Activated CD4-positive, alpha-beta T cell treated with anti-CD3 and anti-CD28 coated beads for 1 hour (primary cell): ENCODE measurements at regions not wholly inside any gene's neighbourhood (a gene's known extent, or its start where the extent isn't known, plus 50 kb on each side); places are given as distances from the start of the nearest gene placed in this dataset.

Experiments used
- DNase-seq: peaks from one replicate; pipeline ENCODE4 v3.0.0-alpha.2; 2020

GRCh38 chr16:85188822-85189672 lies 76.8 kb upstream of the CIBAR2 start:
- DNase-seq = no peak

GRCh38 chr16:85190572-85190971 lies 78.3 kb upstream of the CIBAR2 start:
- no peak for DNase-seq

GRCh38 chr16:85191341-85191965 lies 79.2 kb upstream of the CIBAR2 start:
- no peak for DNase-seq

GRCh38 chr16:85192238-85193114 lies 80.2 kb upstream of the CIBAR2 start:
- DNase-seq = no peak

GRCh38 chr16:85193115-85193493 lies 80.8 kb upstream of the CIBAR2 start:
- no peak for DNase-seq

- DNase-seq = no peak
Measured at GRCh38 chr16:85193876-85194275, 81.6 kb upstream of the CIBAR2 start.

GRCh38 chr16:85194307-85195270 lies 82.3 kb upstream of the CIBAR2 start:
- no peak for DNase-seq

GRCh38 chr16:85195271-85195647 lies 83.0 kb upstream of the CIBAR2 start:
- no peak for DNase-seq

GRCh38 chr16:85195900-85196772 lies 83.9 kb upstream of the CIBAR2 start:
- DNase-seq = no peak

- no peak for DNase-seq
Measured at GRCh38 chr16:85196976-85197375, 84.7 kb upstream of the CIBAR2 start.

- DNase-seq = no peak
Measured at GRCh38 chr16:85197611-85198566, 85.6 kb upstream of the CIBAR2 start.

- DNase-seq = no peak
Measured at GRCh38 chr16:85199069-85199725, 86.9 kb upstream of the CIBAR2 start.

- no peak for DNase-seq
Measured at GRCh38 chr16:85199880-85200279, 87.6 kb upstream of the CIBAR2 start.

GRCh38 chr16:85200471-85201278 lies 88.4 kb upstream of the CIBAR2 start:
- no peak for DNase-seq

- DNase-seq = no peak
Measured at GRCh38 chr16:85201574-85201973, 89.3 kb upstream of the CIBAR2 start.

- DNase-seq = no peak
Measured at GRCh38 chr16:85202051-85202601, 89.9 kb upstream of the CIBAR2 start.

GRCh38 chr16:85202631-85203461 lies 90.6 kb upstream of the CIBAR2 start:
- no peak for DNase-seq
